ENCODE measurements at regions not wholly inside any gene's neighbourhood (a gene's known extent, or its start where the extent isn't known, plus 50 kb on each side); places are given as distances from the start of the nearest gene placed in this dataset.
A peak's percentile ranks its signal among the peaks of the same experiment; 100 is the strongest.

DNA sequence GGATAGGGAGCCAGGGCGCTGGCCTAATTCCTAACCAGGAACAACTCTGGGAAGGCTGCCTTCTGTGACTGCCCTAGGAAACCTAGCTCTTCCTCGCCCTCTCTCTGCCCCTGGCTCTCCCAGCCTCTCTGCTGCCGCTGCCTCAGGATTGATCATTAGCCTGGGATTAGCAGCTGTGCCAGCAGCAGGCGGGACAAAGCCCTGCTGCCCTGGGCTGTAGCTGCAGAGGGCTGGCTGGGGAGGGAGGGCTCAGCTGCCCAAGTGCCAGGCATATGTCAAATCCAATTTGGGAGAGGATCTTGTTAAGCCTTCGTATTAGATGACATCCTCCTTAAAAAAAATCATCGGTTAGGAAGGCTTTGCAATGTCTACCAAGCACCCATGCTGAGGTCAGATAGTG lies 144.8 kb upstream of the CCL2 start:
- DNase-seq: no peak

DNA sequence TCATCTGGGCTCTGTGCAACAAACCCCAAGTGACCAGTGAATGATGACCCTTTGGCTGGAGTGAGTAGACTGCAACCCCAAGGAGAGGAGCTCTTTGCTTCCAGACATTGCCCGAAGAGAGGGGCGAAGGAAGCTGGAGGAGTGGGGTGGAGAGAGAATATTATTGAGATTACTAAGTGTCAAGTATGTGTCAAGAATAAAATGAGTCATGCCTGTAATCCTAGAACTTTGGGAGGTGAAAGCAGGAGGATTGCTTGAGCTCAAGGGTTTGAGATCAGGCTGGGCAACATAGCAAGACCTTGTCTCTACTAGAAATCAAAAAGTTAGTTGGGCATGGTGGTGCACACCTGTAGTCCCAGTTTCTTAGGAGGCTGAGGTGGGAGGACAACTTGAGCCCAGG lies 142.0 kb upstream of the CCL2 start:
- no peak for DNase-seq

DNA sequence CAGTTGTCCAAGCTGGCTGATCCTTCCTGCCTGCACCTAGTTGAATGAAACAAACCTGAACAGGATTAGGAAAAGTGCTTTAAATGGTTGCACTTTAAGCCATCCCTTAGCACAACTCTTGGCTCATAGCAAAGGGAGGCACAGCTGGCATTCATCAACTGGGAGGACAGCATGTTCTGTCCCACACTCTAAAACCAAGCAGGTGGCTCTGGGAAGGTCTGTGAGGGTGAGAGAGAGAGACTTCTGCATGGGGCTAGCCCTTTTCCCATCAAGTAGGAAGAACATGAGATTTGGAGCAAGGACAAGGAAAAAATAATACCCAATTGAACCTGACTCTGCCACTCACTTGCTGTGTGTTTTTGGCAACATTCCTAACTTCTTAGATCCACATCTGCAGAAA lies 140.9 kb upstream of the CCL2 start:
- no peak for DNase-seq

DNA sequence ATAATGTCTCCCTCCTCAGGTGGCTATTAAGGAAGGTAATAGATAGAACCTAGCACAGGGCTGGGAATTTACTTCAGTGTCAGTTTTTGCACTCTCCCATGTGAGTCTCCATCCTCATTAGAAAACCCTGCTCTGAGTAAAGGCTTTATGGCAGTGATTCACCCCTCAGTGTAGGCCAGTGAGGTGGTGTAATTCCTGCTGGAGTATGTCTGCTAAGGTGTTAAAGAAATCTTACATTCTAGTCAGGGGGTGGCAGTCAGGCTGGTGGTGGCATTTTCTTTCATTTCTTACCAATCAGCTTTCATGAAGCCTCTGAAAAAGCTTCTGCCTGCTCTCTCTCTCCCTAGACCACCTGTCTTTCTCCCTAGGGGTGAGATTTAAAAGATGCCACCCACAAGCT lies 138.8 kb upstream of the CCL2 start:
- no peak for DNase-seq

DNA sequence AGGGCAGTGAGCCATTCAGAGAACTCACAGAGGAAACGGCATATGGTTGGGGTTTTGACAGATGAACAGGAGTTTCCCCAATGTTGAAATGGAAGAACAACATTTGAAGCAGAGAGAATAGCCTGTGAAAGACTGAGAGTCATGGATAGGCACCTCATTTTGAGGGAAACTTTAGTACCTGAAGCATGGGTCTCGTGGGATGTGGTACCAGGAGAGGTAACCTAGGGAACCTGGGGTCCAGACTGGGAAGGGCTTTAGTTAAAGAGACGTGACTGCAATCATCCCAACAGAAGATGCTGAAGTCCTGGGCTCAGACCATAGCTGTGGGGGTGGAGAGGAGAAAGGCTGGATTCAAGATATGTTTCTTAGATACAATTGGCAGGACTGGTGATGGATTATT lies 137.8 kb upstream of the CCL2 start:
- DNase-seq: no peak

DNA sequence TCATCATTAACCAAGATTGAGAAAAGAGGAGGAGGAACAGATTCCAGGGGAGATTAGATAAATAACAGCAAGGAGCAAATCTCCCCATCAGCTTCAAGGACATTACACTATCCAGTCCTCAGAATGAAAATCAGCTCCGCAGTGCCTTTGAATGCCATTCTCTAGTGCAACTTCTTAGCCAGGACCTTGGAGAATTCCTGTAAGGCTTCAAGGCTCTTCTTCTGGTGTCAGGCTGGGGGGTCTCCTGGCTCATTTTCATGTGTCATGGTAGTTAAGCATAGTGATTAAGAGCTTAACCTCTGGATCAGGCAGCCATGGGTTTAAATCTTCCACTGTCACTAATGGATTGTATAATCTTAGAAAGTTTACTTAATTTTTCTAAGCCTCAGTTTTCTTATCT lies 137.3 kb upstream of the CCL2 start:
- DNase-seq: no peak

DNA sequence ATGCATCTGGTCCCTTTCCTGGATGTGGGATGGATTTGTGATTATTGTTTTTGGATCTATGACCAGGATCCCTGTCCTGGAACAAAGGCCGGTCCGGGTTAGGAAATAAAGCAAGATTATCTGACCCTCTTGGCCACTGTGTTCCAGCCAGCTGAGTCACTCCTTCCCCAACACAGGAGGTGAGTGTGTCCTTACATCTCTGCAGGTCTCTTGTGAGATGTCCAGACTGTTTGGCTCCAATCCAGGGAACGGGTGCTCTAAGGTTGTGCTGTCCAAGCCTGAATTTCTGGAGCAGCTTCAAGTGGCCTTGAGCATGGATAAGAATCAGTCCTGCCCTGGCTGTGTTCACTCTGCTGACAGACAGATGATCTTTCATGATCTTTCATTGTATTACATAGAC lies 136.5 kb upstream of the CCL2 start:
- no peak for DNase-seq

DNA sequence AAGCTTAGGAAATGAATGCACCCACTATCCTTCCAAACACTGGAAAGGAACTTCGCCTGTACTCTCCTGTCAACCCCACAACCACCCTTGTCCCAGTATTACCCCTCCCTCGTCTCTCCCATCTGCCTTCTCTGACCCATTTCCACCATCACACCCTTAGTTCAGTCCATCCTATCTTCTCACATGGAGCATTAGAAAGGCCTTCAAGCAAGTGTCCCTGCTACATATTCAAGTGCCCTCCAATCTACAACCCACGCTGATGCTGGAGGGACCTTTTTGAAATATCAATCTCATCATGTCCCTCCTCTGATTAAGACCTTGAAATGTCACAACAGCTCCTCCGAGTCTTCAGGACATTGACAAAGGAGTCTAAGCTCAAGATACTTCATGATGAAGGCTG lies 133.8 kb upstream of the CCL2 start:
- no peak for DNase-seq

DNA sequence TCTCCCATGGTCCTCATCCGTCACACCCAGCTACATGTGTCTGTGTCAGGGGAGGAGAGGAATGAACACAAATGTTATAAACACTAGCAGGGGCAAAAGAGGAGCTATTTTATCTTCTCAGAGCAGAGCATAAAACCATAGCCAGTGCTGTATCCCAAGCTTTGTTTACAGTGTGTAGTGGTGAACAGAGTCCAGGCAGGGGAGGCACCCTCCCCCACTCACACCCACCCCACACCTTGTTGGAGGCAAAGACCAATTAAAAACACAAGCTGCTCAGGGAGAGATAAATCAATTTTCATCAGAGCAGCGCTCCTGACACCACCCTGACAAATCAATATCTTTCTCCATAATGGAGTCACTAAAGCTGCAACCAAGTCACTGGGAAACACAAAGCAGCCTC lies 132.6 kb upstream of the CCL2 start:
- no peak for DNase-seq

DNA sequence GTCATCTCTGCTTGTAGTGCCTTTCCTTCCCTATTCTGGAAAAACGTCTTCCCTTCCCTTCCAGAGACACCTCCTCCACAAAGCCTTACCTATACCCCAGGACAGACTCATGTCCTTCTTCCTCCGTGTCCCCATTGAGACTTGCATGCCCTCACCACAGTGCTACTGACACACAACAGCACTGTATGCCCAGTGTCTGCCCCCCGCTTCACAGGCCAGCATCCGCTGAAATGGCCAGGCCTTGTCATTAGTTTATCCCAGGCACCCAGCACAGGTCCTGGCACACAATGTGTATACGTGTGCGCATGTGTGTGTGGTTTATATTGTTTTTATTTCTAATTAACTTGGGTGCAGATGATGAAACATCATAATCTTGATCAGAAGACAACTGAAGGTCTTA lies 130.1 kb upstream of the CCL2 start:
- no peak for DNase-seq

DNA sequence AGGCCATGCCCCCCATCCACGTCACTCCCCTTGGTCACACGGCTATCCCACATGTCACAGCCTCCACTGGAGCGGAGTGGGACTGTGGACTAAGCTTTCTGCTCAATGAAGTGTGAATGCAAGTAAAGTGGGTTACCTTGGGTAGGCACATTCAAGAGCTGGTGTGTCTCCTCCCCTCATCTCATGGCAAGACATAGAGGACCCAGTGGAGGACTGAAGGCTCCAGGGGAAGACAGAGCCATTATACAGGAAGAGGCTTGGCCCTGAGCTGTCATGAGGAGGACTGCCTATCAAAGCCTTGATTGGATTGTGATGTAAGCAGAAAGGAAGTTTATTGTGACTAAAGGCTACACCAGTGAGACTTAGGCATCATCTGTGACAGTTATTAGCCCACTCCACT lies 129.2 kb upstream of the CCL2 start:
- no peak for DNase-seq

DNA sequence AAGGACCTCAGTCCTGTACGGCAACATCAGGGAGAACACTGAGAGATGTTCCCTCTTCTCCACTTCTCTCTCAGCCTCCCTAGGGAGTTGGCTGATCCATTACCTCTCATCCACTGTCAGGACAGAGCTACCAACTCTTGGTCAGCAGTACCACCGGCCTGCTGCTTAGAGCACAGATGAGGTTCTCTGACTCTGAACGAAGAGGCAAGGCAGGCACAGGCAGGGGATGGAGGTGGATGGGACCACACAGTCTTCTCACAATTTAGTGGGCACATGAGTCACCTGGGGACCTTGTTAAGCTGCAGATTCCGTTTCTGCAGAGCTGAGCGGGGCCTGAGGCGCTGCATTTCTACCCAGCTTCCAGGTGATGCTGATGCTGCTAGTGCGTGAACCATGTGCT lies 128.6 kb upstream of the CCL2 start:
- no peak for DNase-seq

DNA sequence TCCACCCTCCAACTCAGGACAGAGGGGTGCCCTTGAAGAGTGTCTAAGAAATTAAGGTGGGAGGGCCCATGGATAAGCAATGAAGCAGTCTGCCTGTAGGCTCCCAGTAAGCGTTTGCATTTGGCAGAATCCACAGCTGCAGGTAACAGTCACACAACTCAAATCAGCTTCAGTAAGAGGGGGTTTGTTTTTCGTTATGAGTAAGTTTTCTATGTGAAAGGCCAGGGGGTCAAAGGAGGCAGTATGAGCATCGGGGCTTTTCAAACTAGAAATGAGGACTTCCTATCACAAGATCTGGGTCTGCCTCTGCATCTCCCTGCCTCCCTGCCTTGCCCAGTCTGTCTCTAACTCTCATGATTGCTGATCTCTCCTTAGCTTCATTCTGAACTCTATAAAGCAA lies 128.1 kb upstream of the CCL2 start:
- DNase-seq: no peak

DNA sequence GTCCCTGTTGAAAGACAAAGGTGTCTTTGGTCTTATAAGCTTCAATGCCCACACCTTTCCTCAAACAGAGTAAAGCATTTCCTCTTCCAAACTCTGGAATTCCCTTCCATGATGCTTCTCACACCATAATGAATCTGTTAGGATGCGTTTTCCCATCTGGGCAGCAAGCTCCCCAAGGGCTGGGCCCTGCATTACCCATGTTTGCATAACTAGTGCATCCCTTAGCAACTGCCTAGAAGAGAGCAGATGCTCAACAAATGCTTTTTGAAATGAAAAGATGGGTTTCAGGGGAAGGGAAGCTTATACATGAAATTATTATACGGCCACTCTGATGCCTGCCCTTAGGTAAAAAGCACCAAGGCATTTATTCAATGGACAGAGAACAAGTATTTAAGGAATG lies 124.5 kb upstream of the CCL2 start:
- DNase-seq: no peak

DNA sequence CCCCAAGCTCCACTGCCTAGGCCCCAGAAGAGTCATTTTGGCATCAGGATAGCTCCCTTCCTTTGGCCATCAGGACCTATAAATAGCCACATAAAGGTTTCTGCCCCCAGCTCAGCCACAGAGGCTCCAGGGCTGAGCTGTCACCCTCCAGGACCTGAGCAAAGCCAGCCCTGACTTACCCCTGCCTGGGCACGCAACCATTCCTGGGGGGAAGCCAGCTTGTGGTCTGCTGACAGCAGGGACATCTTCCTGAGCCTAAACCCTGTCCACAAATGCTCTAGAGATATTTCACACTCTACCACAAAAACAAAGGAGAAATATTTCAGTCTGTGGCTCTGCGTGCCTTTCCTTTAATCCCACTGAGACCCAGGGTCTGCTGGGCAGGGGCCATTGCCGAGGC lies 123.7 kb upstream of the CCL2 start:
- DNase-seq: no peak

DNA sequence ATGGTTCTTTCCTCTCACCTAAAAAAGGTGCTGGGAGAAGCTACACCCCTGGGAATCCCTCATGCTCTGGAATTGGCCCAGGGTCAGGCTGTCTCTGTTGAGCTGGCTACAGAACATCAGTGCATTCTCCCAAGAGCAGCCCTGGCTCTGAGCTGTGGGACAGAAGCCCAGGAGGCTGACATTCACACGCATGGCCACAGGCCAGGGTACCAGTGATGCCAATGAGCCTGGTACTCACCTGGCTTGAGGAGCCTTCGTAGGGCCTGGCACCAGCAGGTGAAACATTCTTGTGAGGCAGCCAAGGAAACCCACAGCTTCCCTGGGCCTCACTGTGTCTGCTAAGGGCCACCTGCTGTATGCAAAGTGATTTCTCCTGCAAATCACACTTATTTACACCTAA lies 121.7 kb upstream of the CCL2 start:
- no peak for DNase-seq

DNA sequence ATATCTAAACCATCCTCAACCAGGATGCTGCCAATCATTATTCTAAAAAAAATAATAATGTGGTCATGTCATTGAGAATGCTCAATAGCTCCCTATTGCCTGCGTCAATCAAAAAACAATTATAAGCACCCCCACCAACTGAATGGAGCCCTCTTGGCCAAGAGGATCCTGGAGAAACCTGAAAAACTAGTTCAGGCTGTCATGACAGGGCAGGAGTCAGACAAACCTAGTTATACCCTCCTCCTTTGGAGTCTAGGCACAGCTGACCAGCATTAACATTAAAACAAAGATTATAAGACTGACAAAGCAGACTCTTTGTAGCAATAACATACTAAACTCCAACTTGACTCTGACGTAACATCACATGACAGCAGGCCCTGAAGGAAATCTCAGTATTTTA lies 119.2 kb upstream of the CCL2 start:
- no peak for DNase-seq

DNA sequence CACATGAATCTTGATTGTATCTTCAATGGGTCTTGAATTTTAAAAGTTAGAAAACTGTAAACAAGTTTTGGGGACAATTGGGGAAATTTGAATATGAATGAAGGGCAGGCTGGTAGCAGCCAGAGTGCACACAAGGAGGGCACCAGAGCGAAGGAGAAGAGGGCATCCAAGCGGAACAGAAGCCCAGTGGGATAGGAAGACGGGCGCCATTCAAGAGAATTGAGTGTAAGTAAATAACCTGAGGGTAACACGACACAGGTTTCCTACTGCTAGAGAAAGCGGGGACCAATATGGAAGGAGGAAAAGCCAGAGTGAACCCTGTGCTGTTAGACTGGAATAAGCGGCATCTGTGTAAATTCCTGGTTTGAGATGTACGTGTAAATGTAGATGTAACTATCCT lies 115.1 kb upstream of the CCL2 start:
- no peak for DNase-seq

DNA sequence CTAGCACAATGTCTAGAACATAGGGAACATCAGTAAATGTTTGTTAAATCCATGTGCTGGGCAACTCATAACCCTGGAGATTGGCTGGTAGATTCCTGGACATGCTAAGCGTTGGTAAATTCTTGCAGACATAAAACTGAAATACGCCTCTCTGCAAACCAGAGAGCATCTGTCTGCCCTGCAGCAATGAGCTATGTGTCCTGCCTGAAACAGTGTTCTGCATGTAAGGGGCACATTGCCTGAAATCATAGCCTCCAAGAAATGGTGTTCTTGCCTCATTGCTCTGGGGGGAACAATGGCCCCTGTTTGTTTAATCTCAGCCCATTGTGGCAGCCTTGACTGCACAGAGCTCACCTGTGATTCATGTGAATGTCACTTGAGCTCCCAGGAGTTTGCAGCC lies 113.5 kb upstream of the CCL2 start:
- no peak for DNase-seq

DNA sequence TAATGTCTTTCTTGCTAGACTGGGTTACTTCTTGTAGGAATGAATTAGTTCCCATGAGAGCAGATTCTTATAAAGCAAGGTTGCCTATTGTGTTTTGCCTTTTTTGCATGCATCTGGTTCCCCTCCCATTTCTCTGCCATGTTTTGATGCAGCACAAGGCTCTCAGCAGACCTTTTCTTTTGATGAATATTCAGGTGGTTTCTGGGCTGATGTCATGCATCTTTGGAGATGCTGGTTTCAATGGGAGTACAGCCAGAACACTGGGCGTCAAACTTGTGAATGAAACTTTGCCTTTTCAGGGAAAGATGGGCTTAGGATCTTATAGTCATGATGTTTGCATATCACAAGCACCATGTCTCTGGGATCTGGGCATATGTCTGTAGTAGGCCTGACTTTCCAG lies 111.7 kb upstream of the CCL2 start:
- DNase-seq: no peak

DNA sequence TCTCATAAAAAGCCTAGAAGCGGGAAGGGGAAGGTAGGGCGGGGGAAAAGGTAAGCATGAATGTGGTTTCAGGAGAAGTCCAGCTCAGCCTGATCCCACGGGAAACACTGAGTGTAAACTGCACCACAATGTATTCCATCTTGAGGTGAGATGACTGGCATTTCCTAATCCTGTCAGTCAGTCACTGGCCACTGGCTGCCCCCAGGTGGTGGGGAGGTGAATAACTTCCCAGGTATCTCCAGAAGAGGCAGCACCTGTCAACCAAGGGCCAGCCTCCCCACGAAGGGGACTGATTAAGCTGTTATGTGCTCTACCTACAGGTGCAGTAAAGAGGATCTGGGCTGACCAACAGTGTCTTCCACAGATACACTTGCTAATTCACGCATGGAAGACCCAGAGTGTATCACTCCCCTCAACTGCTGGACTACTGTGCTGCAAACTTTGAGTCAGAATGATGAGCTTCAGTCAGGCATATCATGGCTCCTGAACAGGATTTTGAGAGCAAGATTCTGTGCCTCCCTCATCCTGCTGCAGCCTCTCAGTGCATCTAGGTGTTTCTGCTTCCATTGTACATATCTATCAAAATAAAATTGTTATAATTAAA lies 108.5 kb upstream of the CCL2 start:
- no peak for DNase-seq

DNA sequence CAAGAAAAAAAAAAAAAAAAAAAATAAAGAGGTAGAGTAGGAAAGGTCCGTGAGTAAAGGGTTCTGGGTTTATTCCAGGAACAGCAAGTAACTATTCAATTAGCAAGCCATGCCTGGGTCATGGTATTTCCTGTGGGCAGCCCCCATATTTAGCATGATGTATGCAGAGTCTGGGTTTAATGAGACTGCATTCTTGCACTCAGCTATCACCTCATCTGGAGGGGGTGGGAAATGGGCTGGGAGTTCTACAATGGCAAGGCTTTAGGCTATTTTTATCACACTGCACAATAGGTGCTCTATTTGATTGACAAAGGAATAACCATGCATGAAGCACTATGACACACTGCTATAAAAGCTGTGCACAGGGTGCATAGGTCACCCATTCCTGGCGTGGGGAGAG lies 104.0 kb upstream of the CCL2 start:
- DNase-seq: no peak

DNA sequence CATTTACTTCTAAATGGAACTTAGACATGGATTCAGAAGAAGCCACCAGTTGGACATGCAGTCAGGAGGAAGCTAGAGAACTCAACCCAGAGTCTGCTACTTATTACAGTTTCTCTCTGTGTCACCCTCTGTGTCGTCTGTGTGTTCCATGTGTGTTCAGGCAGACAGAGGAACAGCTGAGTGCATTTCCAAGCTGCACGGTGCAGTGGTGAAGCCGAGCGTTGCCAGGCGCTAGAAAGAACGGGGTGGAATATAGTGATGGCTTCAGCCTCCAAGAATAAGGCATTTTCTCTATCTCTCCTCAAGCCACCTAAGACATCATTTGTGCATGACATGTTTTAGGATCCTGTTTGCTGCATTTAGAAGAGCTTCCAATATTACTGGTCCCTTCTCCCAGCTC lies 101.1 kb upstream of the CCL2 start:
- no peak for DNase-seq

DNA sequence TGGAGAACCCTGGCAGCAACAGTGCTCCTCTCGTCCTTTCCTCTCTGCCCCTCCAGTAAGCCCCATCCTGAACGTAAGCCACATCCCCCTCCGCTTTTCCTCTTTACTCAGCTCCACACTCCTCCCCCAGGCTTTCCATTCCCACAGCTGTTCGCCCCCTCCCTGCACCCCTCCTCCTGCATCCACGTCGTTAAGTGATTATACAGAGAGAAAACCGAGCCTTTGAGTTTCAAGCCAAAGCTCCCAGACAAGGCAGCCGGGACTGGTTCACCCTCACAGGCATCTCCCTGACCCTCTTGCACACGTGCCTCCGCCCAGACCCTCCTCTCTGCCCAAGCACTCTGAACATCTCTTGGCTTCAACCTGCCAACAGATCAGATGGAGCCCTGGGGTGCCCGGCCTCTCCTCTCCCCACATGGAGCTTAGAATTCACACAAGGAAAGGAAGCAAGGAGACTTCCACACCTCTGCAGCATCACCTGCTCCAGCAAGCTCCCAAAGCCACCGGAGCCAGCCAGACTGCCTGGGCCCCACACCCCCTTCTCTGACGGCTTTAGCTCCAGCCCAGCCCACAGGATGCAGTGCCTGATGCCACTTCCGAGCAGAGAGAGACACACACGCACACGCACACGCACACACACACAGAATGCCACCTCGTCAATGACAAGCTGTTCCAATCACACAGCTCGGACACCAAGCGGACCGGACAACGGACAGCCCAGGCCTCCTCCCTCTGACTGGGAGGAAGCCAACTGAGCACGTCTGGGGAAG lies 99.9 kb upstream of the CCL2 start:
- peak; percentile 54 for DNase-seq

DNA sequence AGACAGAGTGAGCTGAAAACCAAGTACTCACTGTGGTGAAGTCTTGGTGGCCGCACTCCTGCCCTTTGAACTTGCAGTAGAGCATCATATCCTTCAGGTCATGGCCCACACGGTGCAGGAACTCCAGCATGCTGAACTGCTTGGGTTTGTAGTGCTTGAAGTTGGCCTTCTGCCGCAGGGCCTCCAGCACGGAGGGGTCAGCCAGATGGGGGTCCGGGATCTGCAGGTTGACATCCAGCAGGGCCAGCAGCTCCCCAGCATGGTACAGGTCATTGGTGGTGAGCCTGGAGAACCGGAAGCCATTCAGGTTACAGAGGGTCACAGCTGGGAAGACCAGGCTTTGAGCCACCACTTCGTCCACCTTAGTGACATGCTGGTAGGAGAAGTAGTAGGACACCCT lies 99.1 kb upstream of the CCL2 start:
- DNase-seq: no peak
